ENCODE measurements at regions not wholly inside any gene's neighbourhood (a gene's known extent, or its start where the extent isn't known, plus 50 kb on each side); places are given as distances from the start of the nearest gene placed in this dataset.

DNA sequence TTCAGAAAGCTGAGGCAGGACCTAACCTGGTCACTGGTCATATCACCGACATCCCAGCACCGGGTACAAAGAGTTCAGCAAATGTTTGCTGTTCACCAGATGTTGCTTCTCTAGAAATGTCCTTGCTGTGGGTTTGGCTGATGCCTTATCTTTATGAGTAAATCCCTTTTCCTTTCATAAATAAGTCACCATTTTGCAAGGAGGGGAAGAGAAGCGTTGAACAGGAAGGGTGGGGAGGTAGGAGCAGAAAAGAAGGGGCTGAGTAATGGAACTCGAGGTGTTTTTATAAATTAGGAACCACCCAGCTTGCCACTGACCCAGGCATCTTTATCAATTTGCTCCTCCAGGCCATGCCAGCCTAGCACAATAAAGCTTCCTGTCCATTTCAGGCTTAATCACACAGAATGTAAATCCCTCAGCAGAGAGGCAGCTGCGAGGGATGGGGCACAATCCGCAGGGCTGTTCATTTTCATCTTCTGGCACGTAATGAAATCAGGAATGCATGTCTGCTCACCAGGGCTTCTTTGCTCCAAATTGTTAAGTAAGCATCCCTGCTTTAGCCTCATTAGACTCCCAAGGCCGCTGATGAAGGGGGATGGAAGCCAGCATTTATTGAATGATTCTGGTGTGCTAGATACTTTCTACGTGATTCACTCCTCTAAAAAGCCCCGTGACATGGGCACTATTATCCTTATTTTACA lies 371.9 kb upstream of the CHD6 start:
- H2AFZ ChIP-seq (ENCODE audit: low read depth, low read length, poor library complexity, severe bottlenecking), result no peak overlapping the region

More for the DNA sequence above, 371.9 kb upstream of the CHD6 start:
- no peaks in the 10 kb centered on the region for H4K20me1 ChIP-seq (ENCODE audit: insufficient read depth)
- no peaks in the 10 kb centered on the region for H3K27me3 ChIP-seq (ENCODE audit: insufficient read depth, low read length)
- TF ChIP-seq CEBPB (IDR thresholded peaks at IDR 0.05; ENCODE audit: low read depth) (no peak), SRF (IDR thresholded peaks at IDR 0.05; ENCODE audit: low read depth) (no peak), ELF1 (IDR thresholded peaks at IDR 0.05; ENCODE audit: borderline replicate concordance, low read depth) (no peak), JUND (IDR thresholded peaks at IDR 0.05) (no peak), CBX3 (IDR thresholded peaks at IDR 0.05; ENCODE audit: low read depth) (no peak), SP1 (IDR thresholded peaks at IDR 0.05; ENCODE audit: low read depth) (no peak), POLR2A (IDR thresholded peaks at IDR 0.05; ENCODE audit: borderline replicate concordance, extremely low read depth, insufficient read depth, insufficient read length) (no peak), EZH2phosphoT487 (IDR thresholded peaks at IDR 0.05; ENCODE audit: borderline replicate concordance) (no peak), EGR1 (IDR thresholded peaks at IDR 0.05; ENCODE audit: low read depth) (no peak), ZNF274 (IDR thresholded peaks at IDR 0.05; ENCODE audit: low read depth, low read length) (no peak)
- TF ChIP-seq, protein P1, sequence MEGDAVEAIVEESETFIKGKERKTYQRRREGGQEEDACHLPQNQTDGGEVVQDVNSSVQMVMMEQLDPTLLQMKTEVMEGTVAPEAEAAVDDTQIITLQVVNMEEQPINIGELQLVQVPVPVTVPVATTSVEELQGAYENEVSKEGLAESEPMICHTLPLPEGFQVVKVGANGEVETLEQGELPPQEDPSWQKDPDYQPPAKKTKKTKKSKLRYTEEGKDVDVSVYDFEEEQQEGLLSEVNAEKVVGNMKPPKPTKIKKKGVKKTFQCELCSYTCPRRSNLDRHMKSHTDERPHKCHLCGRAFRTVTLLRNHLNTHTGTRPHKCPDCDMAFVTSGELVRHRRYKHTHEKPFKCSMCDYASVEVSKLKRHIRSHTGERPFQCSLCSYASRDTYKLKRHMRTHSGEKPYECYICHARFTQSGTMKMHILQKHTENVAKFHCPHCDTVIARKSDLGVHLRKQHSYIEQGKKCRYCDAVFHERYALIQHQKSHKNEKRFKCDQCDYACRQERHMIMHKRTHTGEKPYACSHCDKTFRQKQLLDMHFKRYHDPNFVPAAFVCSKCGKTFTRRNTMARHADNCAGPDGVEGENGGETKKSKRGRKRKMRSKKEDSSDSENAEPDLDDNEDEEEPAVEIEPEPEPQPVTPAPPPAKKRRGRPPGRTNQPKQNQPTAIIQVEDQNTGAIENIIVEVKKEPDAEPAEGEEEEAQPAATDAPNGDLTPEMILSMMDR (IDR thresholded peaks at IDR 0.05 in 2 of 3, conservative IDR thresholded peaks at IDR 0.05 in 1 of 3; ENCODE audit: borderline replicate concordance in 1 of 3, insufficient read depth in 1 of 3, low read depth in 2 of 3, low read length in 2 of 3), result no peak
- TF ChIP-seq, protein P2, sequence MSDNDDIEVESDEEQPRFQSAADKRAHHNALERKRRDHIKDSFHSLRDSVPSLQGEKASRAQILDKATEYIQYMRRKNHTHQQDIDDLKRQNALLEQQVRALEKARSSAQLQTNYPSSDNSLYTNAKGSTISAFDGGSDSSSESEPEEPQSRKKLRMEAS (IDR thresholded peaks at IDR 0.05), result no peak
- TF ChIP-seq, protein P3, sequence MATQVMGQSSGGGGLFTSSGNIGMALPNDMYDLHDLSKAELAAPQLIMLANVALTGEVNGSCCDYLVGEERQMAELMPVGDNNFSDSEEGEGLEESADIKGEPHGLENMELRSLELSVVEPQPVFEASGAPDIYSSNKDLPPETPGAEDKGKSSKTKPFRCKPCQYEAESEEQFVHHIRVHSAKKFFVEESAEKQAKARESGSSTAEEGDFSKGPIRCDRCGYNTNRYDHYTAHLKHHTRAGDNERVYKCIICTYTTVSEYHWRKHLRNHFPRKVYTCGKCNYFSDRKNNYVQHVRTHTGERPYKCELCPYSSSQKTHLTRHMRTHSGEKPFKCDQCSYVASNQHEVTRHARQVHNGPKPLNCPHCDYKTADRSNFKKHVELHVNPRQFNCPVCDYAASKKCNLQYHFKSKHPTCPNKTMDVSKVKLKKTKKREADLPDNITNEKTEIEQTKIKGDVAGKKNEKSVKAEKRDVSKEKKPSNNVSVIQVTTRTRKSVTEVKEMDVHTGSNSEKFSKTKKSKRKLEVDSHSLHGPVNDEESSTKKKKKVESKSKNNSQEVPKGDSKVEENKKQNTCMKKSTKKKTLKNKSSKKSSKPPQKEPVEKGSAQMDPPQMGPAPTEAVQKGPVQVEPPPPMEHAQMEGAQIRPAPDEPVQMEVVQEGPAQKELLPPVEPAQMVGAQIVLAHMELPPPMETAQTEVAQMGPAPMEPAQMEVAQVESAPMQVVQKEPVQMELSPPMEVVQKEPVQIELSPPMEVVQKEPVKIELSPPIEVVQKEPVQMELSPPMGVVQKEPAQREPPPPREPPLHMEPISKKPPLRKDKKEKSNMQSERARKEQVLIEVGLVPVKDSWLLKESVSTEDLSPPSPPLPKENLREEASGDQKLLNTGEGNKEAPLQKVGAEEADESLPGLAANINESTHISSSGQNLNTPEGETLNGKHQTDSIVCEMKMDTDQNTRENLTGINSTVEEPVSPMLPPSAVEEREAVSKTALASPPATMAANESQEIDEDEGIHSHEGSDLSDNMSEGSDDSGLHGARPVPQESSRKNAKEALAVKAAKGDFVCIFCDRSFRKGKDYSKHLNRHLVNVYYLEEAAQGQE (IDR thresholded peaks at IDR 0.05; ENCODE audit: low read depth), result no peak
- TF ChIP-seq, protein P4, sequence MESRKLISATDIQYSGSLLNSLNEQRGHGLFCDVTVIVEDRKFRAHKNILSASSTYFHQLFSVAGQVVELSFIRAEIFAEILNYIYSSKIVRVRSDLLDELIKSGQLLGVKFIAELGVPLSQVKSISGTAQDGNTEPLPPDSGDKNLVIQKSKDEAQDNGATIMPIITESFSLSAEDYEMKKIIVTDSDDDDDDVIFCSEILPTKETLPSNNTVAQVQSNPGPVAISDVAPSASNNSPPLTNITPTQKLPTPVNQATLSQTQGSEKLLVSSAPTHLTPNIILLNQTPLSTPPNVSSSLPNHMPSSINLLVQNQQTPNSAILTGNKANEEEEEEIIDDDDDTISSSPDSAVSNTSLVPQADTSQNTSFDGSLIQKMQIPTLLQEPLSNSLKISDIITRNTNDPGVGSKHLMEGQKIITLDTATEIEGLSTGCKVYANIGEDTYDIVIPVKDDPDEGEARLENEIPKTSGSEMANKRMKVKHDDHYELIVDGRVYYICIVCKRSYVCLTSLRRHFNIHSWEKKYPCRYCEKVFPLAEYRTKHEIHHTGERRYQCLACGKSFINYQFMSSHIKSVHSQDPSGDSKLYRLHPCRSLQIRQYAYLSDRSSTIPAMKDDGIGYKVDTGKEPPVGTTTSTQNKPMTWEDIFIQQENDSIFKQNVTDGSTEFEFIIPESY (IDR thresholded peaks at IDR 0.05; ENCODE audit: extremely low read depth, insufficient replicate concordance, low read length), result no peak
- no peaks in the 10 kb centered on the region; a peak in 1 of 4 replicates for H3K9me3 ChIP-seq (ENCODE audit: control insufficient read depth in 1 of 2, insufficient read depth in 1 of 2, low read depth in 1 of 2, low read length in 2 of 2)
- H3K9ac ChIP-seq (ENCODE audit: low read length), result no peak overlapping the region
- H3K4me3 ChIP-seq (replicated peaks in 1 of 2; ENCODE audit: low read depth in 1 of 2, low read length in 2 of 2), result no peak overlapping the region
- ChIA-PET RAD21 (ENCODE audit: low non-redundant PET in 1 of 2, low total read pairs in 2 of 2, uncharacterized antibody in 2 of 2, unreplicated experiment in 2 of 2) (no interaction called here), CTCF (no interaction called here), POLR2A (no interaction called here)
- H3K9me2 ChIP-seq (ENCODE audit: insufficient read depth), result no peaks in the 10 kb centered on the region
- no peaks in the 10 kb centered on the region for H3K4me1 ChIP-seq (ENCODE audit: control insufficient read depth in 1 of 2, insufficient read depth in 2 of 2, low read length in 2 of 2)
- DNase-seq (ENCODE audit: low read depth, low spot score), result no peak
- H3K4me2 ChIP-seq (ENCODE audit: low read length), result no peak overlapping the region
- no peak overlapping the region for H3K27ac ChIP-seq (ENCODE audit: low read depth, low read length)
- no peak for ATAC-seq
- intact Hi-C loops (cut with micrococcal nuclease), result no loop called here
- no peaks in the 10 kb centered on the region for H3K36me3 ChIP-seq (ENCODE audit: control insufficient read depth in 1 of 2, insufficient read depth in 2 of 2, low read length in 2 of 2)
- no peaks in the 10 kb centered on the region for H3K79me2 ChIP-seq (ENCODE audit: insufficient read depth, low read length)
- BruUV-seq (replicated peaks), result no TSS peak
